GM19324 (cell line): ENCODE measurements at regions not wholly inside any gene's neighbourhood (a gene's known extent, or its start where the extent isn't known, plus 50 kb on each side); places are given as distances from the start of the nearest gene placed in this dataset.

Experiments
- ATAC-seq: cut with Tn5 transposase; IDR thresholded peaks from one replicate; pipeline ENCODE4 v1.9.1; 2021; ENCODE audit warnings: mild to moderate bottlenecking, moderate library complexity; ENCODE audit not compliant: unreplicated experiment, low FRiP score

GRCh38 chr20:57870597-57871236 lies 160.9 kb upstream of the PMEPA1 start:
- no peak for ATAC-seq

- no peak for ATAC-seq
Observed at GRCh38 chr20:57869951-57870315, 160.1 kb upstream of the PMEPA1 start.

- no peak for ATAC-seq
Observed at GRCh38 chr20:57869291-57869950, 159.6 kb upstream of the PMEPA1 start.

DNA sequence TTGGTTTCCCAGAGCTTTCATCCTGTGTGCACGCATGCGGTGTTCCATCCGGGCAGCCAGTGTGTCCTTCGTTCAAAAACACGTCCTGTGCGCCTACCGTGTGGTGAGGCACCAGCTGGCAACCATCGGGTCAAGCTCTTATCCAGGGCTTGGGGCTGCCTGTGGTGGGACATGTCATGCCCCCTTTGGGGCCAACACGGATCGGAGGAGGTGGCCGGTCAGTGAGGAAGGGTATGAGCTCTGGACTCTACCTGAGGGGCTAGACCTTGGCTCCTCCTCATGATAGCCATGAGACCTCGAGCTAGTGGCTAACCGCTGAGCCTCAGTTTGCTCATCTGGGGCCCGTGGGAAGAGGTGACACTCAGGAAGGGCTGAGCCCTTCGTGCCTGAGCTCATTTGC lies 158.5 kb upstream of the PMEPA1 start:
- ATAC-seq = no peak

- no peak for ATAC-seq
Observed at GRCh38 chr20:57867807-57868206, 158.0 kb upstream of the PMEPA1 start.

DNA sequence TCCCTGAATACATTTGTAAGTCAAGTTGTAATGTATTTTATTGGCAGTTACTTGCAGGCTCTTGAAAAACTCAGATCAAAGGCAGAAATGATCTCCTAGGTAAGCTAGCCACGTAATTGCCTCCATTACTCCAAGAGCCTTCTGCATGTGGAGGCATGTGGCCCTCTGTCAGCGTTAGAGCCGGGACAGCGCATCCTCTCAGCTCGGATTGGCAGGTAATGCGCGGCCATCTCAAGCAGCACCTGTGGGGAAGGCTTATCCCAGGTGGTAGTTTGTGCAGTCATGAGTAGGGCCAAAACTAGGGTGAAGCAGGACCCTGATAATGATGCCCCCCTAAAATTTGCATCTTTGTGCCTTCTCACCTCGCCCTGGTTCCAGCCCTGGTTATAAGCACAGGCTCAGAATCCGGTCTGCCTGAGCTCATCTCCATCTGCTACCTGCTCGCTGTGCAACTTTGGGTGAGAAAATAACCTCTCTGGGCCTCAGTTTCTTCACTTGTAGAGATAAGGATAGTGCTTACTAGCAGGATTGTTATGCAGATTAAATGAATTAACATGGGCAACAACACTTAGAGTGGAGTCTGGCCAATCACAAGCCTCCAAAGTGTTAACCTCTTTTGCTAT lies 157.5 kb upstream of the PMEPA1 start:
- ATAC-seq = no peak

GRCh38 chr20:57866250-57867106 lies 156.7 kb upstream of the PMEPA1 start:
- ATAC-seq = no peak

DNA sequence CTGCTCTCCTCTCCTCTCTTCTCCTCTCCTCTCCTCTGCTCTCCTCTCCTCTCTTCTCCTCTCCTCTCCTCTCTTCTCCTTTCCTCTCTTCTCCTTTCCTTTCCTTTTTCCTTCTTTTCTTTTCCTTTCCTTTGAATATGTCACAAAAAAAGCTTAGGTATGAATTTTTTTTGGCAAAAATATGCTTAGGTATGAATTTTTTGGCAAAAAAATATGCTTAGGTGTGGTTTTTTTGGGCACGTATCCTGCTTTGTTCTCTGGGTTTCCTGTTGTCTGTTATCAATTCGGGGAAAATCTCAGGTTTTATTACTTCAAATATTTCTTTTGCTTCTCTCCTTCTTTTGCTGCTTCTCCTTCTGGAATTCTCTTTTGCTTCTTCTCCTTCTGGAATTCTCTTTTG lies 155.5 kb upstream of the PMEPA1 start:
- no peak for ATAC-seq

- ATAC-seq = no peak
Observed at GRCh38 chr20:57860576-57860975, 150.8 kb upstream of the PMEPA1 start.

DNA sequence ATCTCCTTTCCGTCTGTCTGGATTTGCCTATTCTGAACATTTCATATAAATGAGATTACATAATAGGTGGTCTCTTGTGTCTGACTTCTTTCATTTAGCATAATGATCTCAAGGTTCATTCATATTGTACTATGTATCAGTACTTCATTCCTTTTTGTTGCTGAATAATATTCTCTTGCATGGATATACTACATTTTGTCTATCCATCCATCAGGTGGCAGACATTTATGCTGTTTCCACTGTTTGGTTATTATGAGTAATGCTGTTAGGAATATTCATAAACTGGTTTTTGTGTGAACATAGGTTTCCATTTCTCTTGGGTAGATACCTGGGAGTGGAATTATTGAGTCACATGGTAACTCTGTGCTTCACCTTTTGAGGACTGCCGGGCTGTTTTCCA lies 148.2 kb upstream of the PMEPA1 start:
- ATAC-seq = no peak

- ATAC-seq = no peak
Observed at GRCh38 chr20:57857118-57857517, 147.3 kb upstream of the PMEPA1 start.

DNA sequence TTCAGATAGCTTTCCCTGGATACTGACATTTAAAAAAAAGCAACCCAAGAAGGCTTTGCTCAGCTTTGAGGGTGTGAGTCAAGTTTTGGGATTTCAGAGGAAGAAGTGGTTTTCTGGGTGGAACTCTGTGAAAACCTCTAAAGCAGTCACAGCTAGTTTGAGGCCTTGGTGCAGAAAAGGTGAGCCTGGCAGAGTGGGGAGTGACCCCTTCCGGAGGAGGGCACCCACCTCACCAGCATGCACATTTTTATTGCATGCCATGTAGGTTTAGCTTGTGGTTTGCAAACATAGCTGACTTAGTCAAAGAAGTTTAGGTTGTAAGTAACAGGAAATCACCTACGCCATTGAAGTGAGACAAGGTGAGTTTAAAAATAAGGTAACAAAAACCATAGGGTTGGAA lies 146.8 kb upstream of the PMEPA1 start:
- ATAC-seq = no peak

DNA sequence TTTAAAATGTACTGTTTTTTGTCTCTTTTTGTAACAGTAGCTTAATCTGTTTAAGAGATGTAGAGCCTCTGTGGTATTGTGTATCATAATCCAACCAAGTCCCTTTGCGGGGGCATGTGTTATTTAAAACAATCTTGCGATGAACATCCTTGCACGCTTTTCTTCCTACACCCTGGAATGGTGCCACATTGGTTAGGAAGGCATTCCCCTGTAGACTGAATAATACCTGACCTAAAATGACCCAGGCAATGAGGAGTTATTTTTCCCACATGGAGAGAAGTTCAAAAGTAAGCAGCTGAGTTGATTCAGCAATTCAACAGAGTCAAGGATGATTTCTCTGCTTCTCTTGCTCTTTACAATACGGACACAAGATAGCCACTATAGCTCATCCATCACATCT lies 142.0 kb upstream of the PMEPA1 start:
- no peak for ATAC-seq

DNA sequence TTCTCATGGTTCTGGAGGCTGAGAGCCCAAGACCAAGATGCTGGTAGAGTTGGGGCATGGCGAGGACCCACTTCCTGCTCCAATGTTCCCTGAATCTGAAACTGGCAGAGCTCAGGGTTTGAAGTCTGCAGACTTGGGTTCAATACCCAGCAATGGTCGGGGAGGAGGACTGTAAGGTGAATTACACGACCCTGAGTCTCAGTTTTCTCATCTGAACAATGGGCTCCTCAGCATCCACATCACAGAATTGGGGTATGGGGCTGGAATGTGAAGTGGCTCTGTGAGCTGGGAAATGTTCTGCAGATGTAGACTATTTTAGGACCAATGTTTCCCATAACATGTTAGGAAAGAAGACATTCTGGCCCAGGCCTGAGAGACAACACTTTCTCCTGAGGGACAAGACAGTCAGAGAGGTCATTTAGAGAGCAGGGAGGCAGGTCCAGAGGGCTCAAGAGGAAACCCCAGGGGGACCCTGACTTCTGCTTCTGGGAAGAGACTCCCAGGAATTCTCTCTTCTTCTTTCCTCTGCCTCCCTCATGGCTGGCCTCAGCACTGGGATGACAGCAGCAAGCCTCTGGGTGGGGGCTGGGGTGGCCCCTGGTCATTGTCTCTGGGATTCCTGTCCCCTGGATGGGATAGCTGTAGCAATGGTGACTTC lies 141.3 kb upstream of the PMEPA1 start:
- ATAC-seq = no peak

DNA sequence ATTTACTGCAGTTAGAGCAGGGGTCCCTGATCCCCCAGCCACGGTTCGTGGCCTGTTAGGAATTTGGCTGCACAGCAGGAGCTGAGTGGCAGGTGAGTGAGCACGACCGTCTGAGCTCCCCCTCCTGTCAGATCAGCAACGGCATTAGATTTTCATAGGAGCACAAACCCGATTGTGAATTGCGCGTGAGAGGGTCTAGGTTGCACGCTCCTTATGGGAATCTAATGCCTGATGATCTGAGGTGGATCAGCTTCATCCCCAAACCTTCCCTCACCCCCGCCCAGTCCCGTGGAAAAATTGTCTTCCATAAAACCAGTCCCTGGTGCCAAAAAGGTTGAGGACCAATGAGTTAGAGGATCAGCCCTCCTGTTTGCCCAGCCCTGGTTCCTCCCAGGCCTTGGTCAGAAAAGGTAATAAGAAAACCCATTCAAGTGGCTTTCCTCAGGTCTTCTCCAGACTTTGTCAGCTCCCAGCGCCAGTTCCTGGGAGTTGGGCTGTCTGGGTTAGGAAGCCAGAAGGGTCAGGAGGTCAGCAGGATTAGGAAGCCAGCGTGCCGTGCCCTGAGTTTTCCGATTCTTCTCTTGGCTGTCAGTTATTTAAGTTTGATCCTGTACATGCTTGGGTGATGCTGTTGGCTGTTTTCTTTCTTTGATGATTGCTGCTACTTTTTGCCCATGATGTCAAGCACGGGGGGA lies 139.9 kb upstream of the PMEPA1 start:
- ATAC-seq = no peak

GRCh38 chr20:57849121-57849520 lies 139.3 kb upstream of the PMEPA1 start:
- no peak for ATAC-seq

DNA sequence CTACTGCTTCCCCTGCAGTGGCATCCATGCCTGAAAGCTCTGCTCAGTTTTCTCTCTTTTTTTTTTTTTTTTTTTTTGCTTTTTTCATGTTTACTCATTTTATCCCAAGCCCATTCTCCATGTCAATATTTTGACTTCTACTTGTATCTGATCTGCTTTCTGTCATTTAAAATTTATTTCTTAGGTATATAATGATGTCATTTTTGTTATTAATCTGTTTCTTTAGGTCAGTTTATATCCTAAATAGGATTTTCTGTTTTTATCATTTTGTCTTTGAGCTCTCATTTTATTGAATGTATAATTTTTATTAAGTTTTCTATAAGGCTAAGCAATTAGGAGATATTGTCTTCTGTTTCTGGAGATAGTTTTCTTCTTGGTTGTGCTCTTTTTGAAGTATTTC lies 138.5 kb upstream of the PMEPA1 start:
- no peak for ATAC-seq

DNA sequence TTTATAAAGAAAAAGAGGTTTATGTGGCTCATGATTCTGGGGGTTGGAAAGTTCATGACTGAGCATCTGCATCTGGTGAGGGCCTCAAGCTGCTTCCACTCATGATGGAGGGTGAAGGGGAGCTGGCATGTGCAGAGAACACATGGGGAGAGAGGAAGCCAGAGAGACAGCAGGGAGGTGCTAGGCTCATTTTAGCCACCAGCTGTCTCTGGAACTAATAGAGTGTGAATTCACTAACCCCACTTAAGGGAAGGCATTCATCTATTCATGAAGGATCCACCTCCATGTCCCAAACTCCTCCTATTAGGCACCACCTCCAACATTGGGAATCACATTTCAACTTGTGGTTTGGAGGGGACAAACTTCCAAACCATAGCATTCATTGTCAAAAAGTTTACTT lies 137.3 kb upstream of the PMEPA1 start:
- ATAC-seq = no peak

GRCh38 chr20:57844626-57845596 lies 135.1 kb upstream of the PMEPA1 start:
- no peak for ATAC-seq
